ENCODE measurements at regions not wholly inside any gene's neighbourhood (a gene's known extent, or its start where the extent isn't known, plus 50 kb on each side); places are given as distances from the start of the nearest gene placed in this dataset.
A peak's percentile ranks its signal among the peaks of the same experiment; 100 is the strongest.

DNA sequence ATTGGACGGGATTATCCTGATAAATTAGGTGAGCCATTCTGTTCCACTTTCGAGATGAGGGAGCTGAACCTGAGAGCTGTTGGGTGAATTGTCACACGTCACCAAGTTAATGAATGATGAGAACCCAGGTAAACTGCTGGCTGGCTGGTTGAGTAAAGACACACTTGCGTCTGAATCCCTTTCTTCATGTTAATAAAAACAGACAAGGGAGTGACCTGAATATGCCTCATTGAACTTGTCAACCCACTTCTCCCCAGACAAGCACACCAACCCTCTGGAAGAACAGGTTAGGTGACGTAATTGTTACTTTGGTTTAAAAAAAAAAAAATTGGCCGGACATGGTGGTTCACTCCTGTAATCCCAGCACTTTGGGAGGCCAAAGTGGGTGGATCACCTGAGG is 400.9 kb upstream of the CDH5 start:
- DNase-seq (ENCODE audit: extremely low read depth in 1 of 11, low read depth in 9 of 11, low spot score in 4 of 11): peak in 4 of 11 donors; percentile 50 to 68 (median 54)

DNA sequence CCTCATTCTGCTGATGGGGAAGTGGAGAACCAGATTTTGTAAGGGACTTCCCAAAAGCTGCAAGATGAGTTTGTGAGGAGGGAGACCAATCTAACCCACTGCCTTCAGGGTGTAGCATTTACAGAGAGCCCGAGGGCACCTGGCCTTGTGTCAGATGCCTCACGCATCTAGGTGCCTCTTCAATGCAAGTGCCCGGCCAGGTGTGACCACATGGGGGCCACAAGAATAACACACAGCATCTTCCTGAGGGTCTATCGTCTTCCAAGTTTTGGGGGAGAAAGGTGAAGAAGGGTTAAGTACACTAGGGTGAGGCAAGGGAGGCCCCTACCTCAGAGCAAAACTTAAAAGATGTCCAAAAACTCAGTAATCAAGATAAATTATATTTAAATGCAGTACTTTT is 401.7 kb upstream of the CDH5 start:
- DNase-seq (ENCODE audit: extremely low read depth in 1 of 11, low read depth in 9 of 11, low spot score in 4 of 11): no peak

DNA sequence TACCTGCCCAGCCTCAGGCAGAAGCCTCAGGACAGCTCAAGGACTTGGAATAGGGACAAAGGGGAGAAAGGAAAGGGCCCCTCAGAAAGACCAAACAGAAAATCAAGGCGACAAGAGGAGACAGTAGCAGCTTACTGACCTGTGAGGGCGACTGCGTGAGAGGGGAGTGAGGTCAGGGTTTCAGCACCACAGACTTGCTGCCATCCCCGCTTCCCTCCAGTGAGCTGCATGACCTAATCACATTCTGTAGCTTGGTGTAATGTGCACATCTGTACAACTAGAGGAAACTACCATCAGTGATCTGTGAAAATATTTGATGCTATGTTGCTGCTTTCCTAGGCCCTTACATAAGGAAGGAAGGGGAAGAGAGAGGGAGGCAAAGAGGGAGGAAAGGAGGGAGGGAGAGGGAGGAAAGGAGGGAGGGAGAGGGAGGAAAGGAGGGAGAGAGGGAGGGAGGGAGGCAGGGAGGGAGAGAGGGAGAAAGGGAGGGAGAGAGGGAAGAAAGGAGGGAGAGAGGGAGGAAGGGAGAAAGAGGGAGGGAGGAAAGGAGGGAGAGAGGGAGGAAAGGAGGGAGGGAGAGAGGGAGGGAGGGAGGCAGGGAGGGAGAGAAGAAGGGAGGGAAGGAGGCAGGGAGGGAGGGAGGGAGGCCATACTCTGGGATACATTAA is 404.9 kb upstream of the CDH5 start:
- DNase-seq (ENCODE audit: extremely low read depth in 1 of 11, low read depth in 9 of 11, low spot score in 4 of 11): peak in 4 of 11 donors; percentile 29 to 45 (median 39)

DNA sequence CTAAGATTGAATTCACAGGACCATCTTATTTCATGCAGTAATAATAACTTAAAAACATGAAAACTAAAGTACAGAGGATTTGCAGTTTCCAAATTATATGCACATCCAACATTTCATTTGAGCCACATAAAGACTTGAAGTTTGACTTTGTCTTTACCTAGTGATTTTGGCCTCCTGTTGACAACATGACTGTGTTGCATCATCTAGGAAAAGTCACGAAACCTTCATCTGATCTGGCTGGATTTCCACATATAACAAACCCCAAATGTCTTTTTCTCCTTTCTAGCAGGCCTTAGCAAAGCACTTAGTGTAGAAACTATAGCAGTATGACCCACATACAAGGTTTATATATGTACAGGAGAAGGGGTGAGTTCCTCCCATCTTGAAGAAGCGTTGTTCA is 406.5 kb upstream of the CDH5 start:
- DNase-seq (ENCODE audit: extremely low read depth in 1 of 11, low read depth in 9 of 11, low spot score in 4 of 11): no peak

DNA sequence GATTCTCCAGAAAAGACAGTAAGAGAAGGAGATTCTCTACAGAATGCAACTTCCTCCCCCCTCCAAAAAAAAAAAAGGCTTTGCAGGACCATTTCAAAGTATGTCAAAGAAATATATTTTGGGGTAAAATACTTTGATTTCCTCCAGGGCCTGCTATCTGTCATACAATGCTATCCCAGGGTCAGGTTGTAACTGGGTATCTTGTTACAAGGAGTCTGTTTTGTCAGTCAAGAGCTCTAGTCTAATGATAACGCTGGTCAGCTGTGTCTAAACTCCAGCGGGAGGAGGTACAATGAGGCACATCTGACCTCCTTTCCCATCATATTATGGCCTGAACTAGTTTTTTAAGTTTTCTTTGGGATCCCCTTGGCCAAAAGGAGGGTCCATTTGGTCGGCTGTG is 408.4 kb upstream of the CDH5 start:
- peak in 1 of 11 donors; percentile 18 for DNase-seq (ENCODE audit: extremely low read depth in 1 of 11, low read depth in 9 of 11, low spot score in 4 of 11)

DNA sequence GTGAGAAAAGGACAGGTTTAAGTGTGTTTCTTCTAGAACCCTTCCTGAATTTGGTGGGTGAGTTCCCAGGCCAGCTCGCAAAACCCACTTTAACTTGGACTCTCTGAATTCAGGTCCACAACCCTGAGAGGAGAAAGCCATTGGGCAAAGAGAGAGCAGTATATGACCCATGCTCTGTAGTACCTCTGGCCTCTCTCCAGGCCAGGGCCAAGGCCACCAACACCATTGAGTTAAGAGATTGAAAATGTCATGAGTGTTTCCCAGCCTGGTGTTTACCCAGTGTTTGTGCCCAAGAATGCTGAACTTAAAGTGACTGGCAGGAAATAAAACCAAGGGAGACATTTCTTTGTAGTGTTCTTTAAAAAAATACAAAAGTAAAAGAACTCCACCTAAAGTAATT is 410.4 kb upstream of the CDH5 start:
- no peak for DNase-seq (ENCODE audit: extremely low read depth in 1 of 11, low read depth in 9 of 11, low spot score in 4 of 11)

DNA sequence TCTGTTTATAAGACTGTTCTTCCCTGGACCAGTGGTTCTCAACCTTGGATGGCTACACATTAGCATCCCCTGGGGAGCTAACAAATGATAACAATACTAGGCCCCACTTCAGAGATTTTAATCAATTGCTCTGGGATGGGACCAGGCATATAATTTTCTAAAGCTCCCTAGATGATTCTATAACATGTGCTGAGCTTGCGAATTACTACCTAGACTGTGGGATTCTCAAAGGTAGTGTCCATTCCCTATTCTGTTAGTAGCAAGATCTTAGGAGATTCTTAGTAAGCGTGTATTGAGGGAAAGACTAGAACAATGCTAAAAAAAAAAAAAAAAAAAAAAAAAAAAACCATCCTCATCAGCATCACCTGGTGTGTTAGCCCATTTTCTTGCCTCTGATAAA is 412.0 kb upstream of the CDH5 start:
- no peak for DNase-seq (ENCODE audit: extremely low read depth in 1 of 11, low read depth in 9 of 11, low spot score in 4 of 11)

DNA sequence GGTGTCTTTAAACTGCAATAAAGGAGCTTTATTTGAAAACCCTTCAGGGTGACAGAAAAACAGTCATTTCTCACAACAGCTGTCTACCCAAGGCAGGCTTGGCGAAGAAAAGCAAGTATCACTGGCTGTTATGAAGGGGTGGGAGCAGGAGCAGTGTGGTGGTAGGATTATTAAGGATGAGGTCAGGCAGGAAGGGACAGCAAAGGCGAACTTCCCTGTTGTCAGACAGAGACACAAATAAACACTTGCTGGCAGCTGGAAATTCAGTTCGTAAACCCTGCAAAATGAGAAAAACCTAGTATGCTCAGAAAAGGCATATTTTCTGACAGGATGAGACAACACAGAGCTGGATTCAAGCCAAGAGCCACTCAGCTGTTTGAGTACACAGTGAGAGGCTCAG is 416.3 kb upstream of the CDH5 start:
- DNase-seq (ENCODE audit: extremely low read depth in 1 of 11, low read depth in 9 of 11, low spot score in 4 of 11): no peak

DNA sequence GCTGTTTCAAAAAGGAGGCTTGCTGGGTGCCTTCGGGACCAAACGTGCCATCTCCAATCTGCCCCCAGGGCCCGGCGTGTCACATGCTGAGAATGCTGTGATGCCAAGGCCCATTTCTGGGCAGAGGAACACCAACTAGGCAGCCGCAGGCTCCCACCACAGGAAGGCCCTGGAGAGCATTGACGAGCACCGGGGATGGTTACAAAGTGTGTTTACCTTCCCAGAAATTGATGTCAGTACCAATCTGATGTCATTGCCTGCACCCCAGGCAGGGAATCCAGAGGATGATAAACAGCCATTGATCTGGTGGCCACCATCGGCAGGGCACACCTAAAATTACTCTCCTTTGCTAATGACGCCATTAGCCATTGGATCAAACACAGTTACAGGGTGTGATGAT is 418.1 kb upstream of the CDH5 start:
- DNase-seq (ENCODE audit: extremely low read depth in 1 of 11, low read depth in 9 of 11, low spot score in 4 of 11): no peak

DNA sequence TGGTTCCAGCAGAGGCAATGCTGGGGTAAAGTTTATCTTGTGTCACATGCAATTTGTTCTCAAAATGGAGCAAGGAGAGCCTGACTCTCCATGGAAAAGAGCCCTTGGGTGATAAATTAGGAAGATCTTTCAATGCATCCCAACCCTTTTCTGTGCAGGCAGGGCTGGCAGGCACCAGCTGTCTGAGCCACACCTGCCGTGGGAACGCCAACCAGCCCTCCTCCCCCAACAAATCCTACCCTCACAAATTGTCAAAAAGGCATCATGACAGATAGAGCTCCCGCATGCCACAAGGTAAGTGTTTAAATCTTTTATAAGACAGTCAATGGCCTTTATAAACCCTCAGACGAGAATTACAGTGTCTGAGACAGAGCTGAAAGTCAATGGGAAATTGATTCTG is 418.5 kb upstream of the CDH5 start:
- DNase-seq (ENCODE audit: extremely low read depth in 1 of 11, low read depth in 9 of 11, low spot score in 4 of 11): no peak

DNA sequence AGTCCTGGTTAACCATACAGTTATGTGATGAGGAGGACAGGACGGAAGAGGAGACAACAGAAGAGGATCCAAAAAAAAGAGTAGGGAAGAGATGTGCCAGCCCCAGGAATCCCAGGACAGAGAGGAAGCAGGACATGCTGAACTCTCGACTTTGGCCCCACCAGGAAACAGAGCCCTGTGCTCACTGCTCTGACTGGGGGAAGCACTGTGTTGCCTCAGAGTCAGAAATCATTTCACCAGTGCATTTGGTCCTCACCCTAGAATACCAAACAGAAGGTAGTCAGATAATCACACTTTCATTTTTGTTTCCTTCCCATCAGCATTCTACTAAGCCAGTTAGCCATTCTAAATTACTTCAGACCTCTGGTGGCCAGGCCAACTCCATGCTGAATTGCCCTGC is 421.0 kb upstream of the CDH5 start:
- DNase-seq (ENCODE audit: extremely low read depth in 1 of 11, low read depth in 9 of 11, low spot score in 4 of 11): no peak

DNA sequence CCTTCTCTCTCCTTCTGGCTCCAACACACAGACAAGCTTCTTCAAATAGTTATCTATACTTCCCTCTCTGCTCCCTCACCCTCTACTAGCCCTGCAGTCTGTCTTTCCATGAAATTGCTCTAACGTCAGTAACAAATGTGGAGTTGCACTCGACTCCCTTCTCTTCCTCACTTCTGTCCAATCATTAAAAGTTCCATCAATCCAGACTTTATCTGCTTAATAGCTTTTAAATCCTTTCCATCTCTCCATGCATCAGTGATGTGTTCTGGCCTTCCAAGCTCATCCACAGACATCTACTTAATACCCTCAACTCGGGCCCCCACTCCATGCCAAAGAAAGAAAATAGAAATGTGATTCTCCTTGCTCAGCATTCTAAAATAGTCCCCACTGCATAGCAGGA is 422.1 kb upstream of the CDH5 start:
- DNase-seq (ENCODE audit: extremely low read depth in 1 of 11, low read depth in 9 of 11, low spot score in 4 of 11): no peak

DNA sequence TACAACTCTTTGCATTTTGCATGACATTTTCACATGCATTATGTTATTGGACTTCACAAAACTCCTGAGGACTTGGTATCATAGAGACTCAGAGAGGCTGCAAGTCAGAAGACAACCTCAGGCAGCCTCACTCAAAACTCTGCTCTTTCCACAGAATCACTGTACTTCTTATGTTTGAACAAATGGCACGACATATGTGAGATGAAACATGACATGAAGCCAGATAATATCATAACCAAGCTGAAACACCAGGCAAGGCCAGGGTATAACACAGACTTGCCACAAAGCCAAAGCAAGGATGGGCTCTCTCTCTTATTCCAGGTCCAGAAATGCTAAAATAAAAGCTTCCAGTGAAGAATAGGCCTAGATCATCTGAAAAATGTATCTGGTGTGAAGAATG is 425.8 kb upstream of the CDH5 start:
- no peak for DNase-seq (ENCODE audit: extremely low read depth in 1 of 11, low read depth in 9 of 11, low spot score in 4 of 11)

DNA sequence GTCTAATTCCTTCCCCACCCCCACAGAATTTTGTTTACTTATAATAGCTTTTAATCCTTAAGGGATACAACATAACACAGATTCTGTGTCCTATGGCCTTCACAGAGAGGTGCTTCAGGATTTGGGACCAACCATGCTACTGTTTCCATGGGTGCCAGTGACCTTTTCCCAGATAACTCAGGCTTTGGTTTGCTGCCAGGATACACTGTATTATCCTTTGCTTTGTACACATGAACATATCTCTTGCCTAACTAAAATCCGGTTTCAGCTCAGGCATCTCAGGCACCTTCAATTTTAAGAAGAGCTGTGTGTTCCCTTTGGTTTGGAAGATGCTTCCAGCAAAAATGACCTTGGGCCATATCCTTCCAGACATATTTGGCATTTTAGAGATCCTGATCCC is 428.4 kb upstream of the CDH5 start:
- no peak for DNase-seq (ENCODE audit: extremely low read depth in 1 of 11, low read depth in 9 of 11, low spot score in 4 of 11)

DNA sequence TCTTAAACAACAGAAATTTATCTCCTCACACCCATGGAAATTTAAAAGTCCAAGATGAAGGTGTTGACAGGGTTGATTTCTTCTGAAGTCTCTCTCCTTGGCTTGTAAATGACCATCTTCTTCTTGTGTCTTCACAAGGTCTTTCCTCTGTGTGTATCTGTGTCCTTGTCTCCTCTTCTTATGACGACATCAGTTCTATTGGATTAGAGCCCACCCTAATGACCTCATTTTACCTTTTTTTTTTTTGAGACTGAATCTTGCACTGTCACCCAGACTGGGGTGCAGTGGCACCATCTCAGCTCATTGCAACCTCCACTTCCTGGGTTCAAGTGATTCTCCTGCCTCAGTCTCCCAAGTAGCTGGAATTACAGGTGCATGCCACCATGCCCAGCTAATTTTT is 429.0 kb upstream of the CDH5 start:
- no peak for DNase-seq (ENCODE audit: extremely low read depth in 1 of 11, low read depth in 9 of 11, low spot score in 4 of 11)

DNA sequence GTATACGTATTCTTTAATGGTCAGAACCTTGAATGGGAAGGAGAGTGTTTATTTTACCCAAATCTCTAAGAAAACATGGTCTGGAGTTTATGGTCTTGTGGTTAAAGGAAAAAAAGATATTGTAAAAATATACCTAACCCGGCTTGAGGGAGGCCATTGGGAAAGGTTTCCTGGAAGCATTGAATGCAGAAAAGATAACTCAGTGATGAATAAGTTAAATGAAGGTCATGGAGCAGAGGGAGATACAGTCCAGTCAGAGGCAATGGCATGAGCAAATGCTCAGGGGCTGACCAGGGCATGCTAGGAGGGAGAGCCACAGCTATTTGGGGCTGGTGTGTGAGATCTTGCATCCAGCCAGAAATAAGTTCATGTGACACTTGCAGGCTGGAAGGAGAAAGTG is 430.4 kb upstream of the CDH5 start:
- DNase-seq (ENCODE audit: extremely low read depth in 1 of 11, low read depth in 9 of 11, low spot score in 4 of 11): no peak

DNA sequence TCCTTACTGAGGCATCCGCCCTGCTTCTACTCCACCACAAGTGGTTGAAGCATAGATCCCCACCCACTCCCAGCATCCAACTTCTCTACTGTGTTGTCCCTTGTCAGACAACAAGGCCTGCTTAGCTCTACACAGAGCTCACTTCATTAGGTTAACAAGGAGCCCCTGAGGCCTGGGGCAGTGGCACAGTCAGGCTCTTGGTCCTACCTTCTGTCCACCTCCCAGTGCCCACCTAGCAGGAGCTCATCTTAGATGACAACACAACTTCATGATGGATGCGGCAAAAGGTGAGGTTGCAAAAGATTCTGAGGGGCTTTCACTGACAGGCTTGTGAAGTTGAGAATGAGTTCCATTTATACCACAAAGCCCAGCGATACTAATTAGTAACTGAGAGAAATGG is 432.0 kb upstream of the CDH5 start:
- no peak for DNase-seq (ENCODE audit: extremely low read depth in 1 of 11, low read depth in 9 of 11, low spot score in 4 of 11)

DNA sequence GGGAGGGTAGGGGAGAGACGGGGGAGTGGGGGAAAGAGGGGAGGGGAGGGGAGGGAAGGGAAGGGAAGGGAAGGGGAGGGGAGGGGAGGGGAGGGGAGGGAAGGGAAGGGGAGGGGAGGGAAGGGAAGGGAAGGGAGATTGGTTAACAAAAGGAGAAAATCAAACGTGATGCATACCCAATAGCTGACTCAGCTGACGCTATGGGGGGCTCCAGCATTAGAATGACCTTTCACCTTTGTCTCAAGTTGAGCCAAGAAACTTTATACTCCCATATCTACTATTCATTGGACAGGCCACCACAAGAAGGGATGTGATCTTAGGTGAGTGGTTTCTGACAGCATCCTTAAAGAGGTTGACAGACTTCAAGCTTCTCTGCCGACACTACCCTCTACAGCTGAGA is 432.8 kb upstream of the CDH5 start:
- no peak for DNase-seq (ENCODE audit: extremely low read depth in 1 of 11, low read depth in 9 of 11, low spot score in 4 of 11)

DNA sequence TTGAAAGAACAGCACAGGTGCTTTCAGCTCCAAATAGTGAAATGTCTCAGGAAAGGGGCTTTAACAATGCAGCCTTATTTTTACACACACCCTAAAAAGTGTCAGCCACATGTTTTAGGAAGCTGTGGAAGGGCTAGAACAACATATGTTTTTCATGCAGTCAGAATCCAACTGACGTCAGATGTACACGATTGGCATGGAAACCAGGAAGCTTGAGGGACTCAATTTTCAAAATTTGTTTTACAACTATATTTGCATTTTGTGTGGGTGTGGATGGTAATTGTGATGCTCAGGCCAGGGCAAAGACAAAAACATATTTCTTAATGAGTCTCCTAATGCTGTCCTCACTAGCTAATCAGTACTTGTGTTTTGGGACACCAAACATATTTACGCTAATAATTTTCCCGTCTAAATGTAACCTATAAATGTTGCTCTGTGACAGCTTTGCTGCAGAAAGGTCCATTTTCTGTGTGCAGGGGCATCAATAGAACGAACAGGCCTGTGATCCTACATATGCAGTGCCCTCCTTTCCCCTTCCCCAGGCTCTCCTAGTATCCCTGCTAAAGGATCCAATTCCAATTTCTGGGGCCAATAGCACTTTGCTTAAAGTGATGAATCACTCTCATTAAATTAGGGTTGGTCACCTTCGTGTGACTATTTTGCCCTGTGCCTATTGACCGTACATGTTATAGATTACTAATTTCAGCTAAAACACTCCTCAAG is 434.0 kb upstream of the CDH5 start:
- no peak for DNase-seq (ENCODE audit: extremely low read depth in 1 of 11, low read depth in 9 of 11, low spot score in 4 of 11)

DNA sequence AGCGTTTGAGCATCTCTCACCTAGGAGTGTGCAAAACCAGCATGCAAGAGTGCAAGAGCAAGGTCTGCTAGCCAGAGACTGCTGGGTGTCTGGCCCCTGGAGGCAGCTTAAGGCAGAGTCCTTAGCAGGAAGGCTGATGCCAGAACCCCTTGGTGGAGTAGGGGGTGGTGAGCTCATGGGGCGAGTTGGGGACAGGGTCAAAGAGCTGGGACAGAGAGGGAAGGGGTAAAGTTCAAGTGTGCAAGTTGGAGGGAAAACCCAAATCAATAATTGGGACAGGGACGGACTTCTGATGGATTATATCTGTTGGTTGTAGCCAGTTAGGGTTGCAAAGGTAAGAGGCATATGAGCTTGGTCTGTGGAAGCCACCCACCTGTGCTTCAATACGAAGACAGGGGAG is 443.6 kb upstream of the CDH5 start:
- DNase-seq (ENCODE audit: extremely low read depth in 1 of 11, low read depth in 9 of 11, low spot score in 4 of 11): no peak

DNA sequence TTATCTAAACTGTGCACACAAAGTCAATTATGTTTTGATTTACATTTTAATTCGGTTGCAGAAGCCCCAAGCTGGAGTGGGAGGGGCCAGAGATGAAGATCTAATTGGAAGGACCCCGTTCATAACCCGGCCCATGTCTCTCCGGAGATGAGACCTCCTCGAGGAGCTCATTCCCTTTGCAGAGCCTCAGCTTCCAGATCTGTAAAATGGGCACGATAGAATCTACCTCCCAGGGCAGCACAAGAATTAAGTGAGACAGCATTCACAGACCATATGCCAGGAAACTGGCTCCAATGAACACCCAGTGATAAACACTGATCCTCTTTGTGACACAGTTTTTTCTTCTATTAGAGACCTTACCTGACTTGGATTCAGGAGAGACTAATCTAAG is 446.5 kb upstream of the CDH5 start:
- no peak for DNase-seq (ENCODE audit: extremely low read depth in 1 of 11, low read depth in 9 of 11, low spot score in 4 of 11)

Data from renal cortex interstitium (tissue), 11 donors.